HG03439 (cell line): ENCODE measurements at regions not wholly inside any gene's neighbourhood (a gene's known extent, or its start where the extent isn't known, plus 50 kb on each side); places are given as distances from the start of the nearest gene placed in this dataset.

Experiments used
- ATAC-seq: cut with Tn5 transposase; IDR thresholded peaks from one replicate; pipeline ENCODE4 v1.9.1; 2021; ENCODE audit warnings: mild to moderate bottlenecking, moderate library complexity; ENCODE audit not compliant: unreplicated experiment

DNA sequence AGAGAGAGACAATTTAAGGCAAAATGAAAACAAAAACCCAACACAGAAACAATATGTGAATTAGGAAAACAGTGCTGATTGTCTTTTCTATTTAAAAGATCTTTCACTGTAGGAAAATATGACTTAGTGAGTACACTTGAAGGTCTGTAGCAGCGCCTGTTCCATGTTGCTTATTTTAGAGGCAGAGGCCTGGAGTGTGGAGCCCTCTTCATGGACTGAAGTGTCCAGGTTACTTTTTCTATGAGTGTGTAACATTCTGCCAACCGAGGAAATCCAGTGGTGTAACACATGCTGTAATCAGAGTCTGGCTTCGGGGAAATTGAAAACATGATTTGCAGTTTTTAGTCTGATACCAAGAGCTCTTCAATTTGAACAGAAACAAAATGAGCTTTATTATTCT, 64.0 kb upstream of the GPRIN3 start:
- ATAC-seq: no peak

DNA sequence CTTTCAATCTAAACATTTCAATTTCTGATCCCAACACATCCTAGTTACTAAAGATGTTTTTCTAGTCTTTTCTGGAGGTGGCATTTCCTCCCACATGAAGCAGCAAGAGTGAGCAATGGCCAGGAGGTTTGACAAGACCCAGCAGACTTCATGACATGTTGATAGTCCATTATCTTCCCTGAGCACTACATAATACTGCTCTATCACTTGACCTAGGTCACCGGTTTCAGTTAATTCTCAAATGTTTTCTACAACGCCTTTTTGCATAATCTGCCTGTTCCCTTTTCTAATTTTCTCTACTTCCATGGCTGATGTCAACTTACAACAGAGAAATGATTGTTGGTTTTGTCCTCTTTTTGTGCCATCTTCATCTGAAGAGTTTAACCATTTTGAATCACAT, 62.0 kb upstream of the GPRIN3 start:
- ATAC-seq: no peak

DNA sequence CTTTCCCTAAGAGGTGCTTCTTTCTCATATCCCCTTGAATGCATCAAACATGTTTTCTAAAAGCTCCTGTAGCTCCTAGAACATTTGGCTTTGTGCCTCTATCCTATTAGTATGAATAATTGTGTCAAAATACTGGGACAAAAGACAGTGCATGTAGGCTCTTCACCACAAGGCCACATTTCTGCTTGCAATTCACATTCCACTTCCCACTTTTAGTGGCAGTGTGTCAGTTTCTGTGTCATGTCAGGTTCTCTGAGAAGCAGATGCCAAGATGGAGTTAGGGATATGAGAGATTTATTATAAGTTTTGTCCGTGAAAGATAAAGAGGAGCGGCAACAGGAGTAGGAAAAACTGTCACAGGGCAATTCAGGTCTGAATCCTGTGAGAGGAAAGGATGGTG, 61.3 kb upstream of the GPRIN3 start:
- ATAC-seq: no peak

DNA sequence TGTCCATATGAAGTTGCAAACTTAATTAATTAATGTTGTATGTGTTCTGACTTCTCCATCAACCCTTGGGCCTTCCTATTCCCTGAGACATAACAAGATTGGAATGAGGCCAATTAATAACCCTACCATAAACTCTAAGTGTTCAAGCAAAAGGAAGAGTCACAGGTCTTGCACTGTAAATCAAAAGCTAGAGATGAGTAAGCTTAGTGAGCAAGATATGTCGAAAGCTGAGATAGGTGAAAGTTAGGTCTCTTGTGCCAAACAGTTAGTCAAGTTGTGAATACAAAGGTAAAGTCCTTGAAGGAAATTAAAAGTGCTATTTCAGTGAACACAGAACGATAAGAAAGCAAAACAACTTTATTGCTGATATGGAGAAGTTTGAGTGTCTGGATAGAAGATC, 58.2 kb upstream of the GPRIN3 start:
- ATAC-seq: no peak

DNA sequence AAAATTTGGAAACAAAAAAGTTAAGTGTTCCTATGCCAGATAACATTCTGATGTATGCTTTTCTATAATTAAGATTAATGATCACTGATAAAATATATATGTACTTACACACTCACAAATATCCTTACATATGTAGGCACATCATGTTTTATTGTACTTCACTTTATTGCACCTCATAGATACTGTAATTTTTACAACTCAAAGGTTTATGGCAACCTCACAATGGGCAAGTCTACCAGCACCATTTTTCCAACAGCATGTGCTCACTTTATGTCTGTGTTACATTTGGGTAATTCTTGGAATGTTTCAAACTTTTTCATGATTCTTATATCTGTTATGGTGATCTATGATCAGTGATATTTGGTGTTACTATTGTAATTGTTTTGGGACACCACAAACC, 57.8 kb upstream of the GPRIN3 start:
- no peak for ATAC-seq

DNA sequence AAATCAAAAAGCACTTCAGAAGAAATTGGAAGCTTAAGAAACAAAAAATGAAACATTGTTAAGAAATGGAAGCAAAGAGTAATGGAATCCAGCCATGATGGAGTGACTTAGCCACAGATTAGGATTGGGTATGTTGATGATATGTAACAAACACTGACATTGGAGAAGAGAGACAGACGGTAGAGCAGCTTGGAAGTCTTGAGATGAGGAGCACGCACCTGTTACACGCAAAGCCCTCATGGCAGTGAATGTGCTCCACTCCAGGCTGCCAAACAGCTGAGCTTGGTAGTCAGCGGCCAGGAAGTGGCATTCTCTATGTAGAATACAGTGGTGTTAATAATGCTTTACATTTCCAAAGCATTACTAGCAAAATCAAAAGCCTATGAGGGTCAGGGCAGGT, 56.9 kb upstream of the GPRIN3 start:
- no peak for ATAC-seq

DNA sequence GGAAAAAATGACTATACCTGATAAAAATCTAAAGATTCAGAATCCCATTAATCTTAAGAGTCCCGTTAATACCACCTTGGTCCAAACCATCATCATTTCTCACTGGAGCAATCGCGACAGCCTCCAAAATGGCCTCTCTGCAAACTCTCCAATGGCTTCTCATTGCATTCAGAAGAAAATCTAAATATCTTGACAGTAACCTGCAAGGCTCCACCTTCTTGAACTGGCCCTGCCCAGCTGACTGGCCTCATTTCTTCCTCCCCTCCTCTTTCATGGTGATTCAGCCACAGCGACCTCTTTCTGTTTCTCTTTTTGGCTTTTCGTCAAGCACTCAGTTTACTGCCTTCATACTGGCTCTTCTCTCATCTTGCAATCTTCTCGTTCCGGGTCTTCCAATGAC, 56.2 kb upstream of the GPRIN3 start:
- no peak for ATAC-seq

DNA sequence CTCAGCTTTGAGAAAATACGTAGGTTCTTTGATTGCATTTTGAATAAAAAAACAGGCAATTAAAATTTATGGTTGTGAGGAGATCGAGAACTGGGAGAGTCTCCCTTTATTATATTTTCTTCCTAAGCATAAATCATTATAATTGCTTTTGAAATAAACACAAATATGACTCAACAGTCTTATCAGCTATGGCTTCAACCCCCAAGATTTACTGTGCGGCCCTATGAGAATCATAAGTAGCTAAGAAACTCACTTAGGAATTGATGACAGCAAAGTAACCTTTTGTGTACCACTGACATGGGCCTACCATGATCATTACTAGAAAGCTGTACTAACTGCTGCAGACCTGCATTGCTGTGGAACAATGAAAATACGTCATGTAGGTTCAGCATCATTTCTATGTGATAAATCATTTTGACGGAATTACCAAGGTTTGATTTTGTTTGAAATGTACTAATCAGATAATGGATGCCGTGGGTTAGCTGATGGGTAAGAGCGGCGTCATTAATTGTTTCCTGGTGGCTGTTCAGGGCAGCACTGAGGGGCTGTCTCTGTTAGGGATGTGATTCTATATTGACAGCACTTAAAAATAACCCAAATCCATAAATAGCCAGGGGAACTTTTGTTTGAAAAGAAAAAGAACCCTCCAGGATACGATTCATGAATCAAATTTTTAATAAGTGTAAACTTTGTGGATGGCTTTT, 51.5 kb upstream of the GPRIN3 start:
- no peak for ATAC-seq

DNA sequence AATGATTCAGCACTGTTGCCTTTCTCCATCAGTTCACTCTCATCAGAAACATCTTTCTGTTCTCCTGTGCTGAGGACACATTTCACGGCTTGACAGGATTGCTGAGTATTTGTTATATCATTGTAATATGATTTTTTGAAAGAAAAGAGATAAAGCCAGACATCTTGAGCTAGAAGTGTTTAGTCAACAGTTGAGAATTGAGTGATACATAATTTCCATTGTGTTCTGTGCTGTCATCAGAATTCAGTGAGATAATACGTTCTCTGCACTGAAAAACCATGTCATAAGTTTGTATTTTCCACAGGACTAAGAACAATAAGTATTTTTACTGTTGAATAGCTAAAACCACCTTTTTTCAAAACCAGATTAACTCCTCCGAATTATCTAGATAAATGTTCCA, 50.2 kb upstream of the GPRIN3 start:
- ATAC-seq: no peak
